NCI-H774 (cell line): ENCODE measurements at regions not wholly inside any gene's neighbourhood (a gene's known extent, or its start where the extent isn't known, plus 50 kb on each side); places are given as distances from the start of the nearest gene placed in this dataset.
A peak's percentile ranks its signal among the peaks of the same experiment; 100 is the strongest.

Experiments
- DNase-seq: peaks from one replicate; lab custom pipeline; 2025; lab: John Stamatoyannopoulos, UW

- no peak for DNase-seq
Observed at GRCh38 chr5:133829786-133830185, 138.6 kb downstream of the C5orf15 start.

GRCh38 chr5:133828722-133829121, 139.7 kb downstream of the C5orf15 start:
- DNase-seq: no peak

GRCh38 chr5:133827830-133828229, 140.6 kb downstream of the C5orf15 start:
- DNase-seq: no peak

GRCh38 chr5:133827011-133827410, 141.4 kb downstream of the C5orf15 start:
- peak; percentile 57 for DNase-seq

GRCh38 chr5:133825631-133826289, 142.7 kb downstream of the C5orf15 start:
- DNase-seq: no peak

GRCh38 chr5:133824661-133825254, 143.7 kb downstream of the C5orf15 start:
- no peak for DNase-seq

- DNase-seq: no peak
Observed at GRCh38 chr5:133821889-133822288, 146.5 kb downstream of the C5orf15 start.

- DNase-seq: no peak
Observed at GRCh38 chr5:133821311-133821741, 147.1 kb downstream of the C5orf15 start.

- DNase-seq: no peak
Observed at GRCh38 chr5:133820507-133820906, 147.9 kb downstream of the C5orf15 start.

- no peak for DNase-seq
Observed at GRCh38 chr5:133819977-133820471, 148.4 kb downstream of the C5orf15 start.

GRCh38 chr5:133818869-133819600, 149.4 kb downstream of the C5orf15 start:
- no peak for DNase-seq

- no peak for DNase-seq
Observed at GRCh38 chr5:133818031-133818431, 150.4 kb downstream of the C5orf15 start.

GRCh38 chr5:133817456-133817855, 151.0 kb downstream of the C5orf15 start:
- no peak for DNase-seq

- no peak for DNase-seq
Observed at GRCh38 chr5:133816791-133817190, 151.6 kb downstream of the C5orf15 start.

GRCh38 chr5:133814152-133814551, 154.3 kb downstream of the C5orf15 start:
- DNase-seq: no peak

- no peak for DNase-seq
Observed at GRCh38 chr5:133811168-133811567, 157.3 kb downstream of the C5orf15 start.

- DNase-seq: no peak
Observed at GRCh38 chr5:133809801-133810200, 158.6 kb downstream of the C5orf15 start.

GRCh38 chr5:133807348-133807747, 161.1 kb downstream of the C5orf15 start:
- DNase-seq: no peak

GRCh38 chr5:133806847-133807246, 161.6 kb downstream of the C5orf15 start:
- no peak for DNase-seq

GRCh38 chr5:133801955-133802751, 166.3 kb downstream of the C5orf15 start:
- no peak for DNase-seq

GRCh38 chr5:133801431-133801830, 167.0 kb downstream of the C5orf15 start:
- no peak for DNase-seq

GRCh38 chr5:133799571-133800237, 168.7 kb downstream of the C5orf15 start:
- DNase-seq: no peak
